DMS53 treated with DMSO at 0.1 percent for 48 hours (cell line): ENCODE measurements at regions not wholly inside any gene's neighbourhood (a gene's known extent, or its start where the extent isn't known, plus 50 kb on each side); places are given as distances from the start of the nearest gene placed in this dataset.
"Not testable (repeated sequence)": the region's sequence is repeated elsewhere in the genome, so short reads cannot be mapped to it uniquely, and the experiment has no call there.

Experiments used
- DNase-seq: peaks from one replicate; lab custom pipeline; 2025; ENCODE audit not compliant: unreplicated experiment; lab: John Stamatoyannopoulos, UW

DNA sequence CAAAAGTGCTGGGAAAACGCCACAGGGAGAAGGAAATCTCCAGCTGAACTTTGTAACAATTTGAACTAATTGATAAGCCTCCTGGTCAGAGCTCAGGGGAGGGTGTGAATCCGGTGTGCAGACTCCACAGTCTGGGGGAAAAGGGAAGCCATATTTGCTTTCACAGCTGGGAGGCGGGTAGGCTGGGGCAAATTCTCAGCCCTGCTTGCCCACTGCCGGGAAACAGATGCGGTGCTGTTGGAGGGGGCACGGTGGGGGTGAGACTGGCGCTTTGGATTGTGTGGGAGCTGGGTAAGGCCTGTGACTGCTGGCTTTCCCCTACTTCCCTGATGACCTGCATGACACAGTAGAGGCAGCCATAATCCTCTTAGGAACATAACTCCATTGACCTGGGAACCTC, 134.8 kb downstream of the ADCYAP1 start:
- DNase-seq: no peak

DNA sequence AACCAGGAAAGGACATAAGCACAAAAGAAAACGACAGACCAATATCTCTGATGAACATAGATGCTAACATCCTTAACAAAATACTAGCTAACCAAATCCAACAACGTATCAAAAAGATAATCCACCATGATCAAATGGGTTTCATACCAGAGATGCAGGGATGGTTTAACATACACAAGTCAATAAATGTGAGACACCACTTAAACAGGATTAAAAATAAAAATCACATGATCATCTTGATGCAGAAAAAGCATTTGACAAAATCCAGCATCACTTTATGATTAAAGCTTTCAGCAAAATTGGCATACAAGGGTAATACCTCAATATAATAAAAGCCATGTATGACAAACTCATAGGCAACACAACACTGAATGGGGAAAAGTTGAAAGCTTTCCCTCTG, 138.4 kb downstream of the ADCYAP1 start:
- not testable (repeated sequence) for DNase-seq

DNA sequence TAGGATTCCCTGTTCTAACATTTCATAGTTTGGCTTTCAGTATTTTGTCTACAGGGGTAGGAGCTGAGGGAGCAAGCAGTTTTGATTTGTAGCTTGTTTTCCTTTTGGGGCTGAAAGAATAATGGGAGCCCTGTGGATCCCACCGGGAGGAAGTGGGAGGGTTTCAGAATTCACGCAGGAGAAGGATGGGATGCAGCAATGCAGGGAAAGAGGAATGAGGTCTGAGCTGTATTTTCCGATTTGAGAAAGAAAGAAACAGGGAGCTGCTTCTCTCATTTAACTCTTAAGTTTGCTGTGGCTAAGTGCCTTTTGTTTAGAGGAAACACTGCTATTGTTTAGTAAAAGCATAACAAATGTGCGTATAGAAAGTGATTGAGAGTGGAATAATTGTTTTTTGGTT, 141.0 kb downstream of the ADCYAP1 start:
- DNase-seq: no peak

DNA sequence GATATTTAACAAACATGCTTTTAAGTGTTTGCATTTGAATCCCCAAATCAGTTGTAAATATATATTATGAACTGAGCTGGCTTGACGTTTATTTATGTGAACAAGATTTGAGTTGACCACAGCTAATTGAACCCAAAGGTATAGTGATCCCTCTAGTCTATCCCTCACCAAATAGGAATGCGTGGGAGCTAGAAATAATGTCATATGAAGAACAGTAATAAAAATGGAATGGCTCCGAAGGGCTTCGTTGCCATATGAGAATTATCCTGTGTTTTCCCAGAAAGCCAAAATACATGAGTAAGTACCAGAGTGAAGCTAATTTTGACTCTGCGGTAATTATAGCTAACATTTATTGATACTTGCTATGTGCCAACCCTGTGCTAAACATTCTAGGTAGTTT, 142.7 kb downstream of the ADCYAP1 start:
- no peak for DNase-seq

DNA sequence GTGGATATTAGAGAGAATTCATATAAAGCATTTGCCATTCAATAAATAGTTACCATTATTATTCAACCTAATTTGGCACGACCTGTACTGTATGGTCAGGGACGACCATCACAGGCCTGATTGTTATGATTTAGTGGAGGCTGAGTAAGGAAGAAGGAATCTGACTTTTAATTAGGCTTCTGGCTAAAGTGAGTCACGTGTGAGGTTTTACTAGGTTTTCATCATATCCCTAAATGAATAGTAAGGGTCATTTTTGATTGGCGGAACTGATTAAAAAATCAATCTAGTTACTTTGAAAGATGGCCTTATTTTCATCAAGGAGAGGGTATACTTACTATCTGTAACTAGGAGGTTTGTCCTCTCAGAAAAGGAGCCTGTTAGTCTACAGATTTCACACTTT, 143.4 kb downstream of the ADCYAP1 start:
- no peak for DNase-seq

DNA sequence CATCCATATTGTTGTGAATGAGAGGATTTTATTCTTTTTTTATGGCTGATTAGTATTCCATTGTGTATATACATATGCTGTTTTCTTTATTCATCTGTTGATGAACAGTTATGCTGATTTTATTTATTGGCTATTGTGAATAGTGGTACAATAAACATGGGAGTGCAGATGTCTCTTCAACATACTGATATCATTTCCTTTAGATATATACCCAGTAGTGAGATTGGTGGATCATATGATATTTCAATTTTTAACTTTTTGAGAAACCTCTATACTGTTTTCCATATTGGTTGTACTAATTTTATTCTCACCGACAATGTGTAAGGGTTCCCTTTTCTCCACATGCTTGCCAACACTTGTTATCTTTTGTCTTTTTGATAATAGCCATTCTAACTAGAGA, 144.5 kb downstream of the ADCYAP1 start:
- no peak for DNase-seq

DNA sequence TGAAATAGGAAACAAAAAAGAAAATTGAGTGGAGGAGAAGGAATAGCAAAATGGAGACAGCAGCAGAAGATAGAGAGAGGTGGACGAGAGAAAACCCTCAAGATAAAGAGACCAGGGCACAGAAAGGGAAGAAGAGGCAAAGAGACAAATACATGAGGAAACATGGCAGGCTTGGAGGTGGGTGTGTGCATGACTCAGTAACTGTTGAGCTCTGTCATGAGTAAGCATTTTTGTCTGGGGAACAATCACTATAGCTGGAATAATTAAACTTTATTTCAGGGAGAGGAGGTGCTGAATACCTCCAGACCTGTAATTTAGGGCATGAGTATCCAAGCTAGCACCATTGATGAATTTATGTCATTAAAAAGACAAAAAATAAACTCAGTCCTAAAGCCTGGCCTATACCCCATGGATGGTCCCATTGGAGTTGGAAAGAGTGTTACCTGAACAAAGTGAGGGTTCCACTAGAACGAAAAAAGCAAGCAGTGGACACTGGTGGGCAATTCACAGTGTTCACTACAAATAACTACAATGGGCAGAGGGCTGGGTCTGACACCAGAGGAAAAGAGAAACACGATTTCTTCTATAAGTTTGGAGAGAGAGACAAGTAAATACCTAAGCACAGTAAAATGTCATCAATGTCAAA, 145.5 kb downstream of the ADCYAP1 start:
- DNase-seq: no peak

DNA sequence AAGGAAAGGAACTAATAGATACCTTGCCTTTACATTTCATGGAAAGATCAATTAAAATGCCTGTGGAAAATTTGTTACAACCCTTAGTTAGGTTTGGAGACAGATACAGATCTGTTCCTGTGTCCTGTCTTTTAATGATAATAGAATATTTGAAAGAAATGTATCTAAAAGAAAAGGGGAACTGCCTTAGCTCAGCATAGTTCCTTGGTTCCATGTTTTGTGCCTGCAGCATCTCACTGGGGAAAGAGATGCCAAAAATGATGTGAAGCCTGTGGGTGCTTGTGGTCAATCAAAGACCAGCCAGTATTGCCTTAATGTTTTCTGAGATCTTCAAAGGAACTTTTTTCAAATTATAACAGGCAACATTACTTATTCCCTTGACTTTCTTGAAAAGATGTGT, 147.6 kb downstream of the ADCYAP1 start:
- no peak for DNase-seq

DNA sequence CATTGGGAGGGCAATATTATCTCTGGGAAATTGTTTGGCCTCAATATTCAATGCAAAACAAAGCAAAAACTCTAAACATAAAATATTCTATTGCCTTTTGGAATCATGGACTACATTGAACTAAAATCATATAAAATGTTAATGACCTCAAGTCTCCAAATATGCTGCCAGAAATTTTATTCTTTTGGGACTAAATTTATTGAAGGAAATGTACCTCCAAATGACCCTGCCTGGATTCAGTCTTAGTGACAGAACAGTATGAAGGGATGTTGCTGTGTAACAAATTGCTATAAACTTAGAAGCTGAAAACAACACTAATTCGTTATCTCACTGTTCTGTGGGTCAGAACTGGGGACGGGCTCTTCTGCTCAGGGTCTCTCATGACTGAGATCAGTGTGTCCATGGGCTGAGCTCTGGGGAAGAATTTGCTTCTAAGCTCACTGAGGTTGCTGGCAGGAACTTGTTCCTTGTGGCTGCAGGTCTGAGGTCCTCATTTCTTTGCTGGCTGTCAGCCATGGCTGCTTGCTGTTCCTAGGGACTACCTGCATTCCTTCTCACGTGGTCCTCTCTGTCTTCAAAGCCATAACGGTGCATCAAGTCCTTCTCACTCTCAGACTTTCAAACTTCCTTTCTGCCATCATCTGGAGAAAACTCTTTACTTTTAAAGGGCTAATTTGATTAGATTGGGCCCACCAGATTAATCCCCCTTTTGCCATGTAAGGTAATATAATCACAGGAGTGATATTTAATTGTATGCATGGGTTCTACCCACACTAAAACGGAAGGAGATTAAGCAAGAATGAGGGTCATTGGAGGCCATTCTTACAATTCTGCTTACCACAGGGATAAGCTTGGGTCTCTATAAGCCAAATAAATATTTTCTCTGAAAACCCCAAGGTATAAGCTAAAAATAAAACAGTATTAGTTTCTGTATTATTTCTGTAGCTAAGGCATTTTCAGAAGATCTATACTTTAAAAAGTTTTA, 149.0 kb downstream of the ADCYAP1 start:
- DNase-seq: no peak

DNA sequence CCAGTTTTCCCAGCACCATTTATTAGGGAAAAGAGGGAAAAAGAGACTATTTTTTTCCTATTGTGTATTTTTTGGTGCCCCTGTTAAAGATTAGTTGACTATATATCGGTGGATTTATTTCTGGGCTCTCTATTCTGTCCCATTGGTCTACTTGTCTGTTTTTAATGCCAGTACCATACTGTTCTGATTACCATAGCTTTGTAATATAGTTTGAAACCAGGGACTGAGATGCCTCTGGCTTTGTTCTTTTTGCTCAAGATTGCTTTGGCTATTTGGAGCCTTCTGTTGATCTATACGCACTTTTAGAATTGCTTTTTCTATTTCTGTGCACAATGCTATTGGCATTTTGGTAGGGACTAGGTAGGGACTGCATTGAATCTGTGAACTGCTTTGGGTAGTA, 151.7 kb downstream of the ADCYAP1 start:
- no peak for DNase-seq

DNA sequence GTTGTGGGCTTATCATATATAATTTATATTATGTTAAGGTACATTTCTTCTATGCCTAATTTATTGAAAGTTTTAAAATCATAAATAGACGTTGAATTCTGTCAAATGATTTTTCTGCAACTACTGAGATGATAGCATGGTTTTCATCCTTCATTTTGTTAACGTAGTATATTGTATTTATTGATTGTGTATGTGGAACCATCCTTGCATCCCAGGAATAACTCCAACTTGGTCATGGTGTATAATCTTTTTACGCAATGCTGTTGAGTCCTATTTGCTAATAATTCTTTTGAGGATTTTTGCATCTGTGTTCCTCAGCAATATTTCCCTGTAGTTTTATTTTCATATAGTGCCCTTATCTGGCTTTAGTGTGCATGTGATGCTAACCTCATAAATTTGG, 152.7 kb downstream of the ADCYAP1 start:
- DNase-seq: no peak

DNA sequence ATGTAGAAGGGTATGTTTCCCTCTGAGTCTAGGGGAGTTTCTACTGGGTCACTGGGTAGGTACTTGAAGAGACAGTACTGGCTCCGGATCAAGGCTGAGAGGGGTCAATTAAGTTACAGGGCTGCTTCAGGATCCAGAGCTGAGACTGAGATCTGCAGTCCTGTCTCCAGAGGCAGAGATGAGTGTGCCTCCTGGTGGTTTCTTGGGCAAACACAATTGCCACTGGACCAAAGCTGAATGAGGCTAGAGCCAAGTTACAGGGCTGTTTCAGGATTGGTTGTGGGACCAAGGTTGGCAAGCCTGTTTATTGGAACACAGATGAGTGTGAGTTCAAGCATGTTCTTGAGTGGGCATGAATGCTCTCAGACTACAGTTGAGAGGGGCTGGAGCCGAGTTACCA, 157.9 kb downstream of the ADCYAP1 start:
- no peak for DNase-seq

DNA sequence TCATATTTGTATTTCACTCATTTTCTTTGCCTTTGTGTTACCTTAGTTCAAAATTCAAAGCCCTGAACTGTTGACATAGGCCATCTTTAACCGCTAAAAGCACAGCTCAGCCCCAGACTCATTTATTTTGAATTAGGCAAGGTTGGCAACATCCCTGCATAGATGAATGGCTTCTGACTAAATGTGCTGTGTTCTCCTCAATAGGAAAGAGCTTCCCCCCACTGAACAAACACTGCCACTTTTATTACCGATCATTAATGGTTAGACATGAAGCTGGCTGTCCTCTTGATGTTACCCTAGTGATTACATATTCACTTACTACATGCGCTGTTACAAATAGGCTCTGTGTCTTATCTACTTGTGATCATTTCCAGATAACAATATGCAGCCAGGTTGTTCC, 170.7 kb downstream of the ADCYAP1 start:
- DNase-seq: no peak

DNA sequence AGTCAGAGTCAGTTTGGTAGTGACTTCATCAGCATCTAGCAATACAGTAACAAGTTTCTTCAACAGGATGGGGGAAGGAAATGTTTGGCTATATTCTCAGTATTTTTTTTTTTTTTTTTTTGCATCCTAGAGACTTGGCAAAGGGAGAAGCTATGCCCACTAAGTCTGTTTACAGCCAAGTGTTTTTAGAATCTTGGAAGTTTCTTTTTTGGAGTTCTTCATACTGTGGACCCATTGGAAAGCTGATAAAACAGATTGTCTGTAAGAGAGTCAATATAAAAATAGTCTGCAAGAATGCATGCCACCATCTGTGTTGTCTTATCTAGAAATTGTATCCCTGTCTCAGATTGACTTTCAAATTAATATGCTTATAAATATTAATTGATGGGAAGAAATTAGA, 171.2 kb downstream of the ADCYAP1 start:
- no peak for DNase-seq

DNA sequence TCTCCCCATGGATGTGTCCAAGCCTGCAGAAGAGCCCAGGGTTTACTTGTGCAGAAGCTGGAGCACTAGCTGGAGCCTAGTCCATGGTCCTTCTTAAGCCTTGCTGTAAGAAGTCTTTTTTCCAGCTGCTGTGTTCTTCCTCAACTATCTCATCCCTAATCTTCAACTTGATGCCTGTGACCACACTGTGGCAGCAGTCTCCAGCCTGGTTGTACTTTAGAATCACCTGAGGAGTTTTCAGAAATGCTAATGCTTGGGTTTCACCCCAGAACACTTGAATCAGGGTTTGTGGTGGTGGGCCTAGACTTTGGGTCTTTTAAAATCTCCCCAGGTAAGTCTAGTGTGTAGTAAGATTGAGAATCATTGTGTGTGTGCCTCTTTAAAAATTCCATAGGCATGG, 173.6 kb downstream of the ADCYAP1 start:
- DNase-seq: no peak

DNA sequence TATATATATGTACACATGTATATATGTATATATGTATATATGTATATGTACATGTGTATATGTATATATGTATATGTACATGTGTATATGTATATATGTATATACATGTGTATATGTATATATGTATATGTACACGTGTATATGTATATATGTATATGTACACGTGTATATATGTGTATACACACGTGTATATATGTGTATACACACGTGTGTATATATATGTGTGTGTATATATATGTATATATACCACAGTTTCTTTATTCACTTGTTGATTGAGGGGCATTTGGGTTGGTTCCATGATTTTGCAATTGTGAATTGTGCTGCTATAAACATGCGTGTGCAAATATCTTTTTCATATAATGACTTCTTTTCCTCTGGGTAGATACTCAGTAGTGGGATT, 179.0 kb downstream of the ADCYAP1 start:
- not testable (repeated sequence) for DNase-seq

DNA sequence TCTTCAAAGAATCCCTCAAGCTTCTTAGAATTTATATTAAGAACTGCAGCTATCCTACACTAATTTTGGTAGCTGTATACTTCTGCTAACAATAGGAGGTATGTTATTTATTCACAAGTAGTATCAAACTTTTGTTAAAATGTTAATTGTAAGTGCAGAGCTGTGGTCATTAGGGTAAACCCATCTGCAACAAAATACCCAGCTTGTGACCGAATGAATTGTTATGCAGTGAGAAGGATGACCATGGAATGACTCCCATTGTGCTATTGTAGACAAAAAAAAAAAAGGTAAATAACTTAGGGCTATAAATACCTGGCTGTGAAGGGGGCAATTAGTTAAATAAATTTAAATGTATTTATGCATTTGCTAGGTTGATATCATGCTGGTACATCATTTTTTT, 186.1 kb downstream of the ADCYAP1 start:
- no peak for DNase-seq

DNA sequence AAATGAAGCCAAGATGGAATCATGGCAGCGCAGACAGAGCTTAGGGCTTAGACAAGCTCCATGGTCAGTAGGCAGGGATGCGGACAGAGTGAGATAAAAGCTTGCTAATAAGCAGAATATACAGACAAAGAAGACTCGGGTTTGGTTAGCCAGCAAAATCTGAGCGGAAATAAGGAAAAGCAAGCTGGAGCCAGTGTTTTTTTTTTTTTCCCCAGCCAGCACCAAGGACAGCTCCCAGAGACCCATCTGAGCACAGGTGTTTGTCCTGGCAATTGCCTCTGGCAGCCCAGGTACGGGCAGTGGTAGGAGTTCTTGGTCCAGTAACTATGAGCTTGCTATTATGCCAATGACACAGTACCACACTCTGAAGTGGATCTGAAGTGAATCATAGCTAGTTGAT, 187.6 kb downstream of the ADCYAP1 start:
- DNase-seq: no peak

DNA sequence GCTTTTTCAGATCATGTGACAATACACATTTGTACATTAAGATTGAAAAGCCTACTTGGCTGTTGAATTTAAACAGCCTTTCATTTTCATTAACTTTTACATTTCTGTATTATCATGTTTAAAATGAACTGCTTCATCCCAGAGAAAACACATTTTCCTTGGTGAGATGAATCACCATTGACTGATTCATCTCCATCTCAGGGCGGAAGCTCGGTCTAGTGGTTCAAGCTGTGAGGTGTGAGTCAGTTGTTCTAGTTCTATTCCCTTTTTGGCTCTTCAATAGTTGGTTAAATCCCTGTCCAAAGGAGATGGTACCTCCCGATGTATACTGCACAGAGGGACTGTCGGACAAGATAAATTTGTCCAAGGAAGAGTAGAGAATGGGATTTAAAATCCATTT, 189.7 kb downstream of the ADCYAP1 start:
- DNase-seq: no peak

DNA sequence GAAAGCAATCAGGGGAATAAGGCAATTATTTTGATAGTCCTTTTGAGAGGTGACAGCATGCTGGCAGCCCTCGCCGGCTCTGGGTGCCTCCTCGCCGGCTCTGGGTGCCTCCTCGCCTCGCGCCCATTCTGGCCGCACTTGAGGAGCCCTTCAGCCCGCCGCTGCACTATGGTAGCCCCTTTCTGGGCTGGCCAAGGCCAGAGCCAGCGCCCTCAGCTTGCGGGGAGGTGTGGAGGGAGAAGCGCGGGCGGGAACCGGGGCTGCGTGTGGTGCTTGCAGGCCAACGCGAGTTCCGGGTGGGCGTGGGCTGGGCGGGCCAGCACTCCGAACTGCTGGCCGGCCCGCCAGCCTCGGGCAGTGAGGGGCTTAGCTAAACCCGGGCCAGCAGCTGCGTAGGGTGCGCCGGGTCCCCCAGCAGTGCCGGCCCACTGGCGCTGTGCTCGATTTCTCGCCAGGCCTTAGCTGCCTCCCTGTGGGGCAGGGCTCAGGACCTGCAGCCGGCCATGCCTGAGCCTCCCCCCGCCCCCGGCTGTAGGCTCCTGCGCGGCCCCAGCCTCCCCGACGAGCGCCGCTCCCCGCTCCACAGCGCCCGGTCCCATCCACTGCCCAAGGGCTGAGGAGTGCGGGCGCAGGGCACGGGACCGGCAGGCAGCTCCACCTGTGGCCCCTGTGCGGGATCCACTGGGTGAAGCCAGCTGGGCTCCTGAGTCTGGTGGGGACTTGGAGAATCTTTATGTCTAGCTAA, 193.5 kb downstream of the ADCYAP1 start:
- not testable (repeated sequence) for DNase-seq

DNA sequence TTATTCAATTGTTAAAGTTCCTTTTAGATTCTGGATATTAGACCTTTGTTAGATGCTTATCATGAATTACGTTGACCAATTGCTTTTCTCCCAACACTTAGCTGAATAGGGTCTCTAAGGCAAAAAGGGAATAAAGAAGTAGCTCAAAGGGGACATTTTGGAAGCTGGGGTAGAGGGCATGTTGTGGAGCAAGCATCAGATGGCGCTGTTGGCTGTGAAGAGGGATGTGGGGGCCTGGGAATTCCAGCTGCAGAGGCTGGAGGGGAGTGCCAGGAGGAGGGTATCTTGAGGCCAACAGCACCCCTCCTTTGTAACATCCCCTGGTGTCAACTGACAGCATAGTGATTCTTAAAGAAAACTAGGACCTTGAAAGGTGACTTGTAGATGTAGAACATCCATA, 198.2 kb downstream of the ADCYAP1 start:
- DNase-seq: no peak

DNA sequence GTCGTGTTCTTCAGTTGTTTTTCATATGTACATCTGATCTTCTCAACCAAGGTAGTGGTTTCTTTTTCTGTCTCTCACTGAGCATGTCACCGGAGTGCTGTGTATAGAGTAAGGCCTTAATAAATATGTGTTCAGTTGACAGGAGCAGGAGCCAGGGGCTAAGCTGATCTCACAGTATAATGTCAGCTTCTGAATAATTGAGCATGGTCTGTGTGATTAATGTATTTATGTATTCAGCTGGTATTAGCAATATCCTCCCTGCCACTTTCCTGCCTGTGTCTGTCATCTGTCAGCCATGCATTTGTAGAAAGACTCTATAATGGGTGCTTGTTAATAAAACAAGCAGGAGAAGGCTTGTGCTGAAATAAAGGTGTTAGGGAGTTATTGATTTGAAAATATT, 198.9 kb downstream of the ADCYAP1 start:
- DNase-seq: no peak
